ENCODE measurements at regions not wholly inside any gene's neighbourhood (a gene's known extent, or its start where the extent isn't known, plus 50 kb on each side); places are given as distances from the start of the nearest gene placed in this dataset.
A peak's percentile ranks its signal among the peaks of the same experiment; 100 is the strongest.

GRCh38 chr21:34192646-34193285, 119.4 kb downstream of the MRPS6 start:
- DNase-seq (ENCODE audit: low spot score), result no peak

GRCh38 chr21:34195335-34195734, 122.0 kb downstream of the MRPS6 start:
- DNase-seq (ENCODE audit: low spot score), result no peak

GRCh38 chr21:34196996-34197395, 123.6 kb downstream of the MRPS6 start:
- no peak for DNase-seq (ENCODE audit: low spot score)

GRCh38 chr21:34197561-34197960, 124.2 kb downstream of the MRPS6 start:
- no peak for DNase-seq (ENCODE audit: low spot score)

- no peak for DNase-seq (ENCODE audit: low spot score)
Measured at GRCh38 chr21:34198231-34199120, 125.1 kb downstream of the MRPS6 start.

- no peak for DNase-seq (ENCODE audit: low spot score)
Measured at GRCh38 chr21:34199121-34199910, 125.9 kb downstream of the MRPS6 start.

GRCh38 chr21:34200288-34200905, 127.0 kb downstream of the MRPS6 start:
- DNase-seq (ENCODE audit: low spot score), result no peak

GRCh38 chr21:34201001-34201400, 127.6 kb downstream of the MRPS6 start:
- no peak for DNase-seq (ENCODE audit: low spot score)

GRCh38 chr21:34201481-34201858, 128.1 kb downstream of the MRPS6 start:
- peak; percentile 56 for DNase-seq (ENCODE audit: low spot score)

- DNase-seq (ENCODE audit: low spot score), result peak; percentile 76
Measured at GRCh38 chr21:34202553-34203372, 129.4 kb downstream of the MRPS6 start.

- no peak for DNase-seq (ENCODE audit: low spot score)
Measured at GRCh38 chr21:34203851-34204420, 130.6 kb downstream of the MRPS6 start.

- peak; percentile 58 for DNase-seq (ENCODE audit: low spot score)
Measured at GRCh38 chr21:34204481-34205439, 131.4 kb downstream of the MRPS6 start.

- no peak for DNase-seq (ENCODE audit: low spot score)
Measured at GRCh38 chr21:34205811-34206571, 132.6 kb downstream of the MRPS6 start.

GRCh38 chr21:34213959-34214358, 140.6 kb downstream of the MRPS6 start:
- DNase-seq (ENCODE audit: low spot score), result no peak

- DNase-seq (ENCODE audit: low spot score), result no peak
Measured at GRCh38 chr21:34215501-34215900, 142.1 kb downstream of the MRPS6 start.

- DNase-seq (ENCODE audit: low spot score), result no peak
Measured at GRCh38 chr21:34215911-34216717, 142.7 kb downstream of the MRPS6 start.

GRCh38 chr21:34216718-34217032, 143.3 kb downstream of the MRPS6 start:
- DNase-seq (ENCODE audit: low spot score), result no peak

GRCh38 chr21:34217263-34217662, 143.9 kb downstream of the MRPS6 start:
- DNase-seq (ENCODE audit: low spot score), result no peak
